ENCODE measurements at regions not wholly inside any gene's neighbourhood (a gene's known extent, or its start where the extent isn't known, plus 50 kb on each side); places are given as distances from the start of the nearest gene placed in this dataset.

DNA sequence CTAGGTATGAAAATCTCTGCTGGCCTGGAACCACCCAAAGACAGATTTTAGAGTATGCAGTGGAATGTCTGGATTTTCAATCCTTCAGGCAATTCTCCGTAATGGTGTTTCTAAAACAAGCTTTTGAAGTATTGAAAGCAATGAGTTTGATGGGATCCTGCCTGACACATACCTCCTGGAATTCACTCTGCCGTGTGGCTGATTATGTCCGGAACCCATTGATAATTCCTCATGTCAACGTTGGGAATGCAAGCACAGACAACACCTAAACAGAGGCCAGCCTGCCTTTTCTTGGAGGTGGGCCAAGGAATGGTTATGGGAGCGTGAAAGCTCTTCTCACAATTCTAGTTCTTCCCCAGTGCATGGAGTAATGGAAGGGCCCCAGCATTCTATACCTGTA, 168.9 kb upstream of the HMCN1 start:
- no peak overlapping the region for H3K27ac ChIP-seq
- H3K4me1 ChIP-seq (ENCODE audit: control insufficient read depth in 1 of 2, insufficient read depth in 1 of 2, low read depth in 1 of 2, low read length in 1 of 2): peaks cover 57 to 59% of the 10 kb centered on the region in 2 experiments
- H3K27me3 ChIP-seq: no peaks in the 10 kb centered on the region
- H3K4me3 ChIP-seq (ENCODE audit: low read depth in 1 of 2, low read length in 1 of 2): no peak overlapping the region
- TF ChIP-seq, protein P1, sequence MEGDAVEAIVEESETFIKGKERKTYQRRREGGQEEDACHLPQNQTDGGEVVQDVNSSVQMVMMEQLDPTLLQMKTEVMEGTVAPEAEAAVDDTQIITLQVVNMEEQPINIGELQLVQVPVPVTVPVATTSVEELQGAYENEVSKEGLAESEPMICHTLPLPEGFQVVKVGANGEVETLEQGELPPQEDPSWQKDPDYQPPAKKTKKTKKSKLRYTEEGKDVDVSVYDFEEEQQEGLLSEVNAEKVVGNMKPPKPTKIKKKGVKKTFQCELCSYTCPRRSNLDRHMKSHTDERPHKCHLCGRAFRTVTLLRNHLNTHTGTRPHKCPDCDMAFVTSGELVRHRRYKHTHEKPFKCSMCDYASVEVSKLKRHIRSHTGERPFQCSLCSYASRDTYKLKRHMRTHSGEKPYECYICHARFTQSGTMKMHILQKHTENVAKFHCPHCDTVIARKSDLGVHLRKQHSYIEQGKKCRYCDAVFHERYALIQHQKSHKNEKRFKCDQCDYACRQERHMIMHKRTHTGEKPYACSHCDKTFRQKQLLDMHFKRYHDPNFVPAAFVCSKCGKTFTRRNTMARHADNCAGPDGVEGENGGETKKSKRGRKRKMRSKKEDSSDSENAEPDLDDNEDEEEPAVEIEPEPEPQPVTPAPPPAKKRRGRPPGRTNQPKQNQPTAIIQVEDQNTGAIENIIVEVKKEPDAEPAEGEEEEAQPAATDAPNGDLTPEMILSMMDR (IDR thresholded peaks at IDR 0.05): no peak
- H3K9me3 ChIP-seq: no peaks in the 10 kb centered on the region
- no peaks in the 10 kb centered on the region for H3K36me3 ChIP-seq

DNA sequence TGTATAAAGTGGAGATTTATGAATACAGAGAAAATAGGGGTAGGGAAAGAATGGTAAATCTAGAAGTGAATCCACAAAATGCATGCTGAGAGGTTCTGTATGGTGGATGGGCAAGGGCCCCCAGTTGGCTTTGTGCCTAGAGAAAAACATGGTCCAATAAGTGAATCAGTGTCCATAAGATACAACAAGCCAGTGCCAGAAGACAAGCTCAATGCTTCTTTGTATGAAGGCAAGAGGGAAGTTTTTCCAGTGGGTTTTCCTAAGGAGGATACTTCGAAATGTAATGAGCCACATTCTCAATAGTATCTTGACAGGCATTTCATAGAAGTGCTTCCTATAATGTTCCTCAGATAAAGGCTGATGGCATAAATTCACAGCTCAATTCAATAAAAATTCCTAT, 169.4 kb upstream of the HMCN1 start:
- H3K27ac ChIP-seq: no peak overlapping the region
- TF ChIP-seq, protein P1 (IDR thresholded peaks at IDR 0.05): no peak
- H3K4me1 ChIP-seq (ENCODE audit: control insufficient read depth in 1 of 2, insufficient read depth in 1 of 2, low read depth in 1 of 2, low read length in 1 of 2): peaks cover 61 to 62% of the 10 kb centered on the region in 2 experiments
- no peaks in the 10 kb centered on the region for H3K27me3 ChIP-seq
- H3K36me3 ChIP-seq: no peaks in the 10 kb centered on the region
- H3K9me3 ChIP-seq: no peaks in the 10 kb centered on the region
- no peak overlapping the region for H3K4me3 ChIP-seq (ENCODE audit: low read depth in 1 of 2, low read length in 1 of 2)

DNA sequence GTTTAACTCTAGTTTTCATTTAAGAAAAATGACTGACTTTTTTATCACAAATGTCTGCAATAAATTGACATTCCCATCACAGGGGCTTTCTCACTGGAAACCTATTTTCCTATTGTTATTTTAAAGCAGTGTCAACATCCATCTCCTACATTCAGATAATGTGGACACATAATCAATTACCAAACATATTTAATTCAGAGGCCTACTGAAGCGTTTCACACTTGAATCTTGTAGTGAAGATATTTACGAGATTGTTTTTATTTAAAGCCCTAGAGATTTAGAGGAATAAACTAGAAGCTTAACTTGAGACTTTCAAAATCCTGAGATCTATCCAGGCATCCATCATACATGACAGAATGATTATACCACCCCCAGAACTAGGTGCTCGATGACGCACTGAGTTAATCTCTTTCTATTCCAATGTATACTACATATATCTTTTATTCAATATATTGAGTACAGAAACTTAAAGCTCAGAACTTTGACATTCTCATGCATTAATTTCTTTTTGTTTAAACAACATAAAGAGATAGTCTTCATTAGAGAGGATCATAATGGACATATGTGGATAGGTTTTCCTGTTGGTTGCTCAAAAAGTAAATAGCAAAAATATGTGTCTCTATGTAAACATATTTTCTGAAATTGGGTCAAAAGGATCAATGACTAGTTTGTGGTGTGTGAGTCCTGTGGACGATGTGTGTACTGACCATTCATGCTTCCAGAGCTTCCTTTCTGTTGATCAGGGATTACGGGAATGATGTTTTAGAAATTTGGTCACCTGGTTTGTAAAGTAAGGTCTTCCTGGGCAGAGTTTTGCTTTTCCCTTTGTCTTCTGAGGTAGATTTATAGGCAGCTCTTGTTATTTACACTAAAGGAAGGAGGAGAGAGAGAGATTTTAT, 171.5 kb upstream of the HMCN1 start:
- H3K27me3 ChIP-seq: no peaks in the 10 kb centered on the region
- no peak overlapping the region for H3K4me3 ChIP-seq (ENCODE audit: low read depth in 1 of 2, low read length in 1 of 2)
- no peak overlapping the region for H3K27ac ChIP-seq
- H3K4me1 ChIP-seq (ENCODE audit: control insufficient read depth in 1 of 2, insufficient read depth in 1 of 2, low read depth in 1 of 2, low read length in 1 of 2): peaks cover 50 to 51% of the 10 kb centered on the region in 2 experiments
- H3K9me3 ChIP-seq: no peaks in the 10 kb centered on the region
- TF ChIP-seq, protein P1 (IDR thresholded peaks at IDR 0.05): no peak
- no peaks in the 10 kb centered on the region for H3K36me3 ChIP-seq

DNA sequence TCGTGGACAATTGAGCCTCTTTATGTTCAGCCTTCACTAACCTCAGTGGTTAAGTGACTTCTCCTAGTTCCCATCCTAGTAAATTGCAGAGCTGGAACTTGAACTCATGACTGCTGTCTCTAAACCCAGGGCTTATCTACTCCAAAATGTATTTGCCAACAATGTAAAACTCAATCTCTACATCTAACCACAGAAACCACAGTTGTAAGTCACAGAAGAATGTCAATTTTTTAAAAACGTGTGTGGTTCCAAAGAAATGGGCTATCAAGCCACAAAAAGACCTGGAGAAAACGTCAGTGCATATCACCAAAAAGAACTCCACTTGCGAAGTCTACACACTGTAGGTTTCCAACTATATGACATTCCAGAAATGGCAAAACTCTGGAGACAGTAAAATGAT, 172.6 kb upstream of the HMCN1 start:
- no peaks in the 10 kb centered on the region for H3K36me3 ChIP-seq
- H3K27ac ChIP-seq: peak overlapping the region; percentile 73
- peaks cover 40% of the 10 kb centered on the region in 2 experiments for H3K4me1 ChIP-seq (ENCODE audit: control insufficient read depth in 1 of 2, insufficient read depth in 1 of 2, low read depth in 1 of 2, low read length in 1 of 2)
- no peaks in the 10 kb centered on the region for H3K9me3 ChIP-seq
- H3K27me3 ChIP-seq: no peaks in the 10 kb centered on the region
- no peak overlapping the region for H3K4me3 ChIP-seq (ENCODE audit: low read depth in 1 of 2, low read length in 1 of 2)
- TF ChIP-seq, protein P1 (IDR thresholded peaks at IDR 0.05): no peak

DNA sequence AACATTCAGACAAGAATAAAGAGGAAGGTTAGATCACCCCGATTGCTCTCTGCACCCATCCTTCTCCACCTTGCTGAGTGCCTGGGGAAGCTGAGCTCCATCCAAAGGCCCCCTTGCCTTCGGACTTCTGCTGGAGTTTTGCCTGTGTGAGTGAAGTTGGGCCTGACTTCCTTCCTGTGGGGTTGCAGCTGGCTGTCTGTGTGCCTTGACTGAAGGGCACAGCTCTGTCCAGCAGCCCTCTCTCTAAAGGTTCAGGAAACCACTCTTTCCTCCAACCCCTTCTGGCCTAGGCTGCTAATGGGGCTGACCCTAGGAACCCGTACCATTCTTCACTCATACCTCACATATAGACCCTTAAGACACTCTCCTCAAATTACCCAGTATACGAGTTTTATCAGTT, 173.4 kb upstream of the HMCN1 start:
- Histone ChIP-seq H3K27ac (peak overlapping the region; percentile 73), H3K36me3 (no peaks in the 10 kb centered on the region), H3K9me3 (no peaks in the 10 kb centered on the region), H3K4me3 (ENCODE audit: low read depth in 1 of 2, low read length in 1 of 2) (no peak overlapping the region), H3K27me3 (no peaks in the 10 kb centered on the region), H3K4me1 (ENCODE audit: control insufficient read depth in 1 of 2, insufficient read depth in 1 of 2, low read depth in 1 of 2, low read length in 1 of 2) (peaks cover 32 to 33% of the 10 kb centered on the region in 2 experiments)
- TF ChIP-seq, protein P1 (IDR thresholded peaks at IDR 0.05): no peak
